Gastrocnemius medialis (tissue), 4 donors: ENCODE measurements at regions not wholly inside any gene's neighbourhood (a gene's known extent, or its start where the extent isn't known, plus 50 kb on each side); places are given as distances from the start of the nearest gene placed in this dataset.

ENCODE experiments used
- ATAC-seq, 2 donors: fragments of 150-250 bp; one replicate each; pipeline ENCODE4 v1.9.1; 2016
- DNase-seq, 2 donors: peaks; one replicate each; pipeline ENCODE4 v3.0.0-alpha.2; 2019
- H3K27ac ChIP-seq, 4 donors: fragments of 200-600 bp; sonication (generic); 1 replicate in 1 of 4; 2 replicates in 3 of 4; pipeline ENCODE4 v1.5.1; 2016 to 2018; ENCODE audit warnings: mild to moderate bottlenecking in 2 of 4, moderate library complexity in 1 of 4
- H3K27me3 ChIP-seq, 3 donors: fragments of 200-600 bp; sonication (generic) in 2 of 3; 1 replicate in 1 of 3; 2 replicates in 2 of 3; pipeline versions ENCODE4 v1.5.1 to v1.6.0; 2016 to 2019; ENCODE audit warnings: mild to moderate bottlenecking in 1 of 3, moderate library complexity in 1 of 3
- H3K36me3 ChIP-seq, 2 donors: fragments of 200-600 bp; sonication (generic) in 1 of 2; one replicate each; pipeline ENCODE4 v1.5.1; 2017 to 2018
- H3K4me1 ChIP-seq, 2 donors: fragments of 200-600 bp; sonication (generic) in 1 of 2; one replicate each; pipeline ENCODE4 v1.5.1; 2016 to 2017; ENCODE audit warnings: mild to moderate bottlenecking in 2 of 2
- H3K4me3 ChIP-seq, 4 donors: fragments of 200-600 bp; sonication (generic) in 3 of 4; 1 replicate in 1 of 4; 2 replicates in 3 of 4; pipeline ENCODE4 v1.5.1; 2016 to 2019; ENCODE audit warnings: mild to moderate bottlenecking in 2 of 4
- H3K9me3 ChIP-seq, 3 donors: fragments of 200-600 bp; sonication (generic) in 2 of 3; 1 replicate in 1 of 3; 2 replicates in 2 of 3; pipeline ENCODE4 v1.5.1; 2016 to 2019
- POLR2A ChIP-seq, 2 donors: fragments of 450-650 bp; IDR thresholded peaks; one replicate each; pipeline ENCODE4 v1.6.1; 2017; ENCODE audit warnings: antibody characterized with exemption in 2 of 2, mild to moderate bottlenecking in 2 of 2, moderate library complexity in 2 of 2
- in situ Hi-C, 4 donors: fragments of 200-750 bp; cut with MboI; loops; one replicate each; pipeline versions ENCODE4 v1.15.0 to v1.8.0; 2017; ENCODE audit warnings: low sequenced_read_pairs in 4 of 4
- intact Hi-C: fragments of 100-400 bp; cut with DNase I; formaldehyde crosslinking; loops from one replicate; pipeline ENCODE4 v1.15.1; 2023; ENCODE audit warnings: low total_unique reads
- TF ChIP-seq, protein P1 (sequence below), 5 experiments: fragments of 450-650 bp in 3 of 5; fragments of 200-600 bp in 2 of 5; sonication (generic) in 2 of 5; IDR thresholded peaks in 4 of 5; conservative IDR thresholded peaks in 1 of 5; 1 replicate in 4 of 5; 2 replicates in 1 of 5; pipeline ENCODE4 v1.5.1; 2016 to 2019; ENCODE audit warnings: antibody characterized with exemption in 5 of 5, mild to moderate bottlenecking in 3 of 5, moderate library complexity in 3 of 5

DNA sequence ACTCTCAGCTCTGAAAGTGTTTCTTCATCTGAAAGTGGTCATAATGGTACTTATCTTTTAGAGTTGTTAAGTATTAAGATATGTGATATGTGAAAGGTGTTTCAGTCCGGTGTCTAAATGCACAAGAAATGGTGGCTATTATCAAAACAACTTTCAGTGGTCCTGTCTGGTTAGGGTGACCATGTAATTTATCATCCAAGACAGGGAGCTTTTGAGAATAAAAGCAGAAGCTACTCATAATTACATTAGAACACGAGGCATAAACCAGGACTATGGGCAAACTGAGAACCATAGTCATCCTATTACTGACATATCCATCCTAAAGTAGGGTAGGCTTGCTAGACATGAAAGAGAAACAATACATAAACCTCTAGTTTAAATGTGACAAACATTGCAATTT, 418.1 kb upstream of the SEMA6A start:
- ATAC-seq (no peak), DNase-seq (no peak)
- no peak overlapping the region for H3K27ac ChIP-seq
- no peak for TF ChIP-seq POLR2A (IDR thresholded peaks at IDR 0.05)
- TF ChIP-seq, protein P1, sequence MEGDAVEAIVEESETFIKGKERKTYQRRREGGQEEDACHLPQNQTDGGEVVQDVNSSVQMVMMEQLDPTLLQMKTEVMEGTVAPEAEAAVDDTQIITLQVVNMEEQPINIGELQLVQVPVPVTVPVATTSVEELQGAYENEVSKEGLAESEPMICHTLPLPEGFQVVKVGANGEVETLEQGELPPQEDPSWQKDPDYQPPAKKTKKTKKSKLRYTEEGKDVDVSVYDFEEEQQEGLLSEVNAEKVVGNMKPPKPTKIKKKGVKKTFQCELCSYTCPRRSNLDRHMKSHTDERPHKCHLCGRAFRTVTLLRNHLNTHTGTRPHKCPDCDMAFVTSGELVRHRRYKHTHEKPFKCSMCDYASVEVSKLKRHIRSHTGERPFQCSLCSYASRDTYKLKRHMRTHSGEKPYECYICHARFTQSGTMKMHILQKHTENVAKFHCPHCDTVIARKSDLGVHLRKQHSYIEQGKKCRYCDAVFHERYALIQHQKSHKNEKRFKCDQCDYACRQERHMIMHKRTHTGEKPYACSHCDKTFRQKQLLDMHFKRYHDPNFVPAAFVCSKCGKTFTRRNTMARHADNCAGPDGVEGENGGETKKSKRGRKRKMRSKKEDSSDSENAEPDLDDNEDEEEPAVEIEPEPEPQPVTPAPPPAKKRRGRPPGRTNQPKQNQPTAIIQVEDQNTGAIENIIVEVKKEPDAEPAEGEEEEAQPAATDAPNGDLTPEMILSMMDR (IDR thresholded peaks at IDR 0.05 in 4 of 5, conservative IDR thresholded peaks at IDR 0.05 in 1 of 5) = no peak
- no peaks in the 10 kb centered on the region for H3K4me1 ChIP-seq
- no peaks in the 10 kb centered on the region for H3K27me3 ChIP-seq
- in situ Hi-C loops (no loop called here), intact Hi-C loops (no loop called here)
- H3K36me3 ChIP-seq = no peaks in the 10 kb centered on the region
- no peaks in the 10 kb centered on the region for H3K9me3 ChIP-seq
- H3K4me3 ChIP-seq = no peak overlapping the region

DNA sequence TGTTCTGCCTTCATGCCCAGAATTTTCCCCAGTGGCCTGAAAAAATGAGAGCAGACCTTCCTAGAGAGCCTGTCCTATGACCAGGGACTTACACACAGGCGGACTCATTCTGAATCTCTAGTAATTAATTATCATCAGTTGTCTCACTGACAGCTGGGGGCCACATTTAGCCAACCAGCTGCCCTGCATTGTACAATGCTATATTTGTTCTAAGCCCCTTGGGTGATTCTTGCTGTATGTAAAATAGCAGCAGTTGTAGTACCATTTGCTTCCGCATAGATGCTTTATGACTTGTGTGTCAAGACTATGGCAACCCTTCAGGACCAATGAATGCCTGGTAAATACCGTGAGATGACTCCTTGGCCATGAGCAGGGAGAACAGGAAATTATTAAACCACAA, 415.4 kb upstream of the SEMA6A start:
- no peaks in the 10 kb centered on the region for H3K4me1 ChIP-seq
- H3K36me3 ChIP-seq = no peaks in the 10 kb centered on the region
- TF ChIP-seq, protein P1 (IDR thresholded peaks at IDR 0.05 in 4 of 5, conservative IDR thresholded peaks at IDR 0.05 in 1 of 5) = no peak
- no peak for TF ChIP-seq POLR2A (IDR thresholded peaks at IDR 0.05)
- no peaks in the 10 kb centered on the region for H3K9me3 ChIP-seq
- H3K27me3 ChIP-seq = no peaks in the 10 kb centered on the region
- ATAC-seq (no peak), DNase-seq (no peak)
- H3K27ac ChIP-seq = no peak overlapping the region
- no peak overlapping the region for H3K4me3 ChIP-seq
- intact Hi-C loops = no loop called here
- in situ Hi-C loops = no loop called here

DNA sequence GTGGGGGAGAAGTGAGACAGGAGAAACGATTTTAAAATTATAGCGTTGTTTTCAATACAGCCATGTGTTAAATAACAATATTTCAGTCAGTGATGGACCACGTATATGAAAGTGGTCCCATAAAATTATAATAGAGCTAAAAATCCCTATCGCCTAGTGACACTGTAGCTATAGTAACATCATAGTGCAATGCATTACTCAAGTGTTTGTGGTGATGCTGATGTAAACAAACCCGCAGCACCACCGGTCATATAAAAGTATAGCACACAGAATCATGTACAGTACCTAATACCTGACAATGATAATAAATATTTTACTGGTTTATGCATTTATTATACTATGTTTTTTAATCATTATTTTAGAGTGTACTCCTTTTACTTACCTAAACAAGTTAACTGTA, 407.4 kb upstream of the SEMA6A start:
- intact Hi-C loops = no loop called here
- no peak overlapping the region for H3K27ac ChIP-seq
- no peaks in the 10 kb centered on the region for H3K36me3 ChIP-seq
- DNase-seq (no peak), ATAC-seq (no peak)
- H3K4me1 ChIP-seq = no peaks in the 10 kb centered on the region
- no peaks in the 10 kb centered on the region for H3K27me3 ChIP-seq
- no peaks in the 10 kb centered on the region for H3K9me3 ChIP-seq
- TF ChIP-seq POLR2A (IDR thresholded peaks at IDR 0.05) = no peak
- TF ChIP-seq, protein P1 (IDR thresholded peaks at IDR 0.05 in 4 of 5, conservative IDR thresholded peaks at IDR 0.05 in 1 of 5) = no peak
- H3K4me3 ChIP-seq = no peak overlapping the region
- in situ Hi-C loops = no loop called here

DNA sequence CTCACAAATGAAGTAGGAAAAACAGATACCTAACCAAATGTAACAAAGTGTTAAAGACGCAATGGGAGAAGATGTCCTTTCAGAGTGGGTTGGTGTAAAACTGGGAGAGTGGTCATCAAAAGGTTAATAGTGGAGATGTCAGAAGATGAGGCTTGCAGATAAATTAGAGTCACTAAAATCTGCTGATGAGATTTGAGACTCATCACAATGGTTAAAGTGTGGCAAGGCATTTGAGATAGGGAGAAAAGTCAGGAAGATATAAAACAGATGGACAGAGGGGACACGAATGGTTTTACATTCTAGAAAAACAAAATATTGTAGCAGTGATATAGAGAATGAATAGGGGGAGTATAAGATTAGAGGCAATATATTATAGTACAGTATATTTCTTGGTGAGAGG, 406.0 kb upstream of the SEMA6A start:
- DNase-seq (no peak), ATAC-seq (no peak)
- Histone ChIP-seq H3K36me3 (no peaks in the 10 kb centered on the region), H3K4me1 (no peaks in the 10 kb centered on the region), H3K27me3 (no peaks in the 10 kb centered on the region), H3K27ac (no peak overlapping the region), H3K9me3 (no peaks in the 10 kb centered on the region), H3K4me3 (no peak overlapping the region)
- in situ Hi-C loops (no loop called here), intact Hi-C loops (no loop called here)
- TF ChIP-seq, protein P1 (IDR thresholded peaks at IDR 0.05 in 4 of 5, conservative IDR thresholded peaks at IDR 0.05 in 1 of 5) = no peak
- no peak for TF ChIP-seq POLR2A (IDR thresholded peaks at IDR 0.05)

DNA sequence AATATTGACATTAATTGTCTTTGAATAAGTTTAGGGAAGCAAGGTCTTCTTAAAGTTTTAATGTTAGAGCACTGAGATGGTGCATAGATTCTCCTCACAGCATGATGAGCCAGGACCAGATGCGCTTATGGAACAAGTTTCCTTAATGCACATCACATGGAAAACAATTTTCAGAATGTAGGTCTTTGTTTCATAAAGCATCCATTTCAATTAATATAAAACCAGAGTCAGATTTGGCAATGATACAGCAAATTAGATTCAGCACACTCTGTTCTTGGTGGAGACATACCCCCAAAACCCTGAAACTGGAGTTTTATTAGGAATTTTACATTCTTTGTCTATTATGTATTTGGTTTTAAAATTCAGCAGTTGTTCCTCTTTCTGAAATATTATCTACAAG, 402.1 kb upstream of the SEMA6A start:
- no peak for ATAC-seq
- no peak overlapping the region for H3K27ac ChIP-seq
- no peak for DNase-seq
- intact Hi-C loops (no loop called here), in situ Hi-C loops (no loop called here)
- no peak overlapping the region for H3K4me3 ChIP-seq
- no peaks in the 10 kb centered on the region for H3K27me3 ChIP-seq
- no peaks in the 10 kb centered on the region for H3K9me3 ChIP-seq
- H3K36me3 ChIP-seq = no peaks in the 10 kb centered on the region
- H3K4me1 ChIP-seq = no peaks in the 10 kb centered on the region
- TF ChIP-seq POLR2A (IDR thresholded peaks at IDR 0.05) = no peak
- TF ChIP-seq, protein P1 (IDR thresholded peaks at IDR 0.05 in 4 of 5, conservative IDR thresholded peaks at IDR 0.05 in 1 of 5) = no peak
